Neural progenitor cell (in vitro differentiated cells): ENCODE measurements at regions not wholly inside any gene's neighbourhood (a gene's known extent, or its start where the extent isn't known, plus 50 kb on each side); places are given as distances from the start of the nearest gene placed in this dataset.

Experiments used
- CTCF ChIP-seq: fragments of 200-600 bp; sonication (generic); IDR thresholded peaks from 2 replicates; pipeline ENCODE4 v1.5.1; 2017; ENCODE audit warnings: antibody characterized with exemption, mild to moderate bottlenecking
- EZH2phosphoT487 ChIP-seq: fragments of 200-600 bp; sonication (generic); IDR thresholded peaks from 2 replicates; pipeline ENCODE4 v1.6.1; 2017; ENCODE audit warnings: antibody characterized with exemption

GRCh38 chr22:48143856-48144255 is 1381.4 kb downstream of the TBC1D22A start:
- TF ChIP-seq CTCF (no peak), EZH2phosphoT487 (no peak)
